GM19351 (cell line): ENCODE measurements at regions not wholly inside any gene's neighbourhood (a gene's known extent, or its start where the extent isn't known, plus 50 kb on each side); places are given as distances from the start of the nearest gene placed in this dataset.
"Not testable (repeated sequence)": the region's sequence is repeated elsewhere in the genome, so short reads cannot be mapped to it uniquely, and the experiment has no call there.

Experiments
- ATAC-seq: cut with Tn5 transposase; IDR thresholded peaks from one replicate; pipeline ENCODE4 v1.9.1; 2021; ENCODE audit warnings: mild to moderate bottlenecking, moderate library complexity; ENCODE audit not compliant: unreplicated experiment

DNA sequence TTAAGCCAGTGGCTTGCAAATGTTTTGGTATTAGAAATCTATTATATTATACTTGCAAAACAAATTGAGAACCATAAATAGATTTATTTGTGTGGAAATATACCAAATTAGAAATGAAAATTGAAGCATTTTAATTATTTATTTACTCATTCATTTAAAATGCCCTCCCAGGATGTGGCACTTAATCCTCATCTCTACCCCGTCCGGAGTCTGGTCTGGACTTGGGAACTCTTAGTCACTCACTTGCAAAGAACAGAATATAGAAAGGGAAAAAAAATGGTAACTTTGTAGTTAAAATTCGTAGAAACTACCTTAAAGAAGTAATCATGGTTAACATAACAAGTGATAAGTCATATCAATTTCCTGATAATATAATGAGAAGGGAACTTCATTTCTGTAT lies 775.9 kb upstream of the INTU start:
- ATAC-seq: no peak

DNA sequence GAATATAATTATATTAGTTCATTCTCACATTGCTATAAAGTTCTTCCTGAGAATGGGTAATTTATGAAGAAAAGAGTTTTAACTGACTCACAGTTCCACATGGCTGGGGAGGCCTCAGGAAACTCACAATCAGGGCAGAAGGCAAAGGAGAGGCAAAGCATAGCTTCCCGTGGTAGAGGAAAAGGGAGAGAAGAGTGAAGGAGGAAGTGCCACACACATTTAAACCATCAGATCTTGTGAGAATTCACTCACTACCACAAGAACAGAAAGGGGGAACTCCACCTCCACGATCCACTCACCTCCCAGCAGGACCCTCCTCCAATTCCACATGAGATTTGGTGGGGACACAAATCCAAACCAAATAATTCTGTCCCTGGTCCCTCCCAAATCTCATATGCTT lies 773.4 kb upstream of the INTU start:
- no peak for ATAC-seq

- no peak for ATAC-seq
These were observed 772.9 kb upstream of the INTU start for GRCh38 chr4:126859872-126860271.

- ATAC-seq: no peak
These were observed 772.4 kb upstream of the INTU start for GRCh38 chr4:126860308-126860707.

DNA sequence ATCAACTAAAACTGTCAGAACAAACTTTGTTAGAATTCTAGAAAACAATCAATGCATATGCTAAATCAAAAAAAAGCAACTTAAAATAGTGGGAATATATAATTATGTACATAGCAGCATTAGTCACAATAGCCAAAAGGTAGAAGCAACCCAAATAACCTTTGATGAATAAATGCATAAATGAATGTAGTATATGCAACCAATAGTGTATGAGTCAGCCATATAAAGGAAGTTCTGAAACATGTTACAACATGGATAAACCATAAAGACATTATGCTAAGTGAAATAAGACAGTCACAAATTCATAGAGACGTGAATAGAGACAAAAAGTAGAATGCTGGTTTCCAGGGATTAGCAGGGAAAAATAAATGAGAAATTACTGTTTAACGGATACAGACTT lies 762.8 kb upstream of the INTU start:
- ATAC-seq: no peak

DNA sequence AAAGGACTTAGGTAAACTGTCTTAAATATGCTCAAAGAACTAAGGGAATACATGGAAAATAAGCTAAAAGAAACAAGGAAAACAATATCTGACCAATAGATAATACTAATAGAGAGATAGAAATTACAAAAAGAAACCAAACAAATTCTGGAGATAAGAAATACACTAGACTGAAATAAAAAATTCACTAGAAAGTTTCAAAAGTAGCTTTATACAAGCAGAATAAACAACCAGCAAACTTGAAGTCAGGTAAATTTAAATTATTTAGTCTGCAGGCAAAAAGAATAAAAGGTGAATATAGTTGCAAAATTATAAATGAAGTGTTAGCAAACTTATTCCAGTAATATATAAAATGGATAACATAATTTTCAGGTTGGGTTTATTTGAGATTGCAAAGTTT lies 760.9 kb upstream of the INTU start:
- no peak for ATAC-seq

DNA sequence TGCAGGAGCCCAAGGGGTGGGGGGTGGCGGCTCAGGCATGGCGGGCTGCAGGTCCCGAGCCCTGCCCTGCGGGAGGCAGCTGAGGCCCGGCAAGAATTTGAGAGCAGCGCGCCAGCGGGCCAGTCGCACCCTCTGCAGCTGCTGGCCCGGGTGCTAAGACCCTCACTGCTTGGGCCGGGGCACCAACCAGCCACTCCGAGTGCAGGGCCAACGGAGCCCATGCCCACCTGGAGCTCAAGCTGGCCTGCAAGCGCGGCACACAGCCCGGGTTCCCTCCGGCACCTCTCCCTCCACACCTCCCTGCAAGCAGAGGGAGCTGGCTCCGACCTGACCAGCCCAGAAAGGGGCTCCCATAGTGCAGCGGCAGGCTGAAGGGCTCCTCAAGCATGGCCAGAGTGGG lies 758.2 kb upstream of the INTU start:
- no peak for ATAC-seq

DNA sequence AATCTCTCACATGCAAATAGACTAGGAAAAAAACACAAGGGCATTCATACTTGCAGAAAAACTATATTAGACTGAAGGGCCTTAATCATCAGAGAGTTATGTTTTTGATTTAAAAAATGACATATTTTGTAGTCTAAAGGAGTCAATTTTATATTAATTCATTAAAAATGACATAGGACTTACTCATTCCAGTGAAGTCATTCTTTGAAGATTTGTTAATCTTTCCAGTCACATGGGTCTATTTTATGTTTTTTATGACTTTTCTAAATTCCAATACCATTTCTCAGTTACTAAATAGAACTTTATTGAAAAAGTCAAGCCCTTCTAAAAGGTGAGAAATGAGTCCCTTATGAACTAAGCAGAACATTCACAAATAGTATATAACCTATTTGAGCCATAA lies 743.8 kb upstream of the INTU start:
- no peak for ATAC-seq

DNA sequence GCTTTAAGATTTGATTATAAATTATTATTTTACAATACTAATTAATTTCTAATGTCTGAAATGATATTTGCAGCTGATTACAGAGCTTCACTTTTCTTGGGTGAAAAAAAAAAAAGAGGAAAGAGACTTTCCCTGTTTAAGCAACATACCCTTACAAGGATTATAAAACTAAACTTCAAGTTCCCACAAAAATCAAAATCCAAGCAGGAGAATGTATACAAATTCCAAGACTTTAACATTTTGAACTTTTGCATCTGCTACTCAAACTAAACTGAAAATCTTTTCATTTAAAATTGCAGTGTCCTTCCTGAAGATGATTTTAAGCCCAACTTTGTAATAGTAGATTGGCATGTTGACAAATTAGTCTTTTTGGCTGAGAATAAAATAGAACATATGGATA lies 742.4 kb upstream of the INTU start:
- ATAC-seq: no peak

GRCh38 chr4:126890994-126891393 lies 741.8 kb upstream of the INTU start:
- ATAC-seq: no peak

- no peak for ATAC-seq
These were observed 737.8 kb upstream of the INTU start for GRCh38 chr4:126894963-126895362.

DNA sequence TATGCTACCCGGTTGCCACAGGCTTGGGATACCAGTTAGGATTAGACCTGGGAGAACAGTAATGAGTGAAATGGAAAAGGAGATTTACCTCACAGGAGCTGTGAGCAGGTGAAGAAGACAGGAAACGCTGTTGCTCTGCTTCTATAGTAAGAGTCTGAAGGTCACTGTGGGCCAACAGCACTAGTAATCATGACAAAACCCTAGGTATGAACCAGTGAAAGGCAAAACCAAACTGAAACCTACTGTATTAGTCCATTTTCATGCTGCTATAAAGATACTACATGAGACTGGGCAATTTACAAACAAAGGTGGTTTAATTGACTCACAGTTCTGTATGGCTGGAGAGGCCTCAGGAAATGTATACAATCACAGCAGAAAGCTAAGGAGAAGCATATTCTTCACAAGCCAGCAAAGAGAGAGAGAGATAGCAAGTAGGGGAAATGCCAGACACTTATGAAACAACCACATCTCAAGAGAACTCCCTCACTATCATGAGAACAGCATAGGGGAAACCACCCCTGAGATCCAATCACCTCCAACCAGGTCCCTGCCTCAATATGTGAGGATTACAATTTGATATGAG lies 736.7 kb upstream of the INTU start:
- no peak for ATAC-seq

GRCh38 chr4:126897038-126897437 lies 735.7 kb upstream of the INTU start:
- no peak for ATAC-seq

DNA sequence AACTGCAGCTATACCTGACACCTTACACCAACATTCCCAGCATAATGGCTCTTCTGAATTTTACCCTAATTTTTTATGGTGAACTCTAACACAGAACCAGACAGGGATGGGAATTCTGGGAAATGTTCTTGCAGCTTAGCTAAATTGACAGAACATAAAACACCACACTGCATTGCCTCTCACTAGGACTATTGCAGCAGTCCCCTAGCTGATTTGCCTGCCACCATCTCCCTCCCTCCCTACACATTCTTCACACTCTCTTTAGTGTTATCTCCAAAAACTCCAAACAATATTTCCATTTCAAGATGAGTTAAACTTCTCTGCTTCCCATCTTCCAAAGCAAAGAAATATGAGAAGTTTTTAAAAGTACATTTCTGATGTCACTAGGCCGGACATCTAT lies 733.9 kb upstream of the INTU start:
- ATAC-seq: no peak

- no peak for ATAC-seq
These were observed 733.4 kb upstream of the INTU start for GRCh38 chr4:126899331-126899801.

- no peak for ATAC-seq
These were observed 726.3 kb upstream of the INTU start for GRCh38 chr4:126906466-126906865.

DNA sequence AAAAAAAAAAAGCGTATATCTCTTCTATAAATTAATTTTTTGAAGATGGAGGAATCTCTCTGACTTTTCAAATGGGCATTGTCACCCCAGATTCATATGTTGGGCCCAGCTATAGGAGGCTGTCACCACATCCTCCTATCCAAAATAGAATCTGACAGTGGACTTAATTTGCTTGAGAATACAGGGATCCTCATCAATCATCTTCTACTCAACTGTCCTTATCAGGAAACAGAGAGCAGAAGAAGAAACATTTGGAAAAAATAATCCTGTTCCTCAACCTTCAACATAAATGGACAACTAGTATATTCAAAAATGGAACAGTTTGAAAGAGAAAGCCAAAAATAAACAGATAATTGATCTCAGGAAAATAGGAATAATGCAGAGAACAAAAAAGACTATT lies 725.4 kb upstream of the INTU start:
- no peak for ATAC-seq

DNA sequence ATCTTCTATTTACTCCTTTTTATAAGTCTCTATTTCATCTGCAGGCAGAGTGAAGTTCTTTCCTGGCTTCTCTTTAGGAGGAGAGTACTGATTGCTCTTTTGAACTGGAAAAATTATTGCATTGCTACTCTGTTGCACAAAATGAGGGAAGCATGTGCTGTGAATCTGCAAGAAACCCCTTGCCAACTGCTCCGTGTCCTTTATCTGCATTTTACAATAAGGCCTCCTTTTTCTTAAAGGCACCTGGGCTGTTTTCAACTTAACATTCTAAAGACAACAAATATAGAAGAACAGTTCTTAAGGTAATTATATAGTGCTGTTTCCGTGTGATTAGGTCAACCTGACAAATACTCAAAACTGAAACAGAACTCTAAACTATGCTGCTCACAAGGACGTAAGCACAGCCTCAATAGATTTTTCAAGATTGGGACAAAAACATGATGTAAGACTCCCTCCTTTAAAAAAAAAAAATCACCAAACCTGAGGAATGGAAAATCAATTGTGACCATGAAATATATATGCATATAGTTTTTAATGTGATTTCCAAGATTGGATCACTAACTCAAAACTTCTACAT lies 716.6 kb upstream of the INTU start:
- no peak for ATAC-seq

DNA sequence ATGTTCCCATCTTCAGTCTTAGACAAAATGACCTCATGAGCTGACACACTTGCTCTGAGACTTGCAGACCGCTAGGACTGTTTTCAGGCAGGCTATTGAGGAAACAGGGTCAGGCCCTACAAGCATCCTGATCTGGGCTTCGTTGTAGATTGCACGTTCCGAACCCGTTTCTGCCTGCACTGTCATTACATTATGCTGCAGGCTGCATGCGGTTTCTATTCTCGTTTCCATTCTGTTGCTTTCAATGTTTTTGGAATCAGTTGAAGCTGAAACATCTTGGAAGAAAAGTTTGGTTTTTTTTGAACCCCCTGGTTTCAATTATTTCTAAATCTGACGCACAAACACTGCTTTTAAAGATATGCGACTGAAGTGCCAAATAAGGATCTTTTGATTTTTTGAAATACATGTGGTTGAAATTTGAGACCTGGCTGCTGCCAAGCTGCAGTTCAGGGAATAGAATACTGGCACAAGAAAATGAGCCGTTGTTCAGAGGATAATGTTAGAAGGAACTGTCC lies 716.1 kb upstream of the INTU start:
- ATAC-seq: no peak

DNA sequence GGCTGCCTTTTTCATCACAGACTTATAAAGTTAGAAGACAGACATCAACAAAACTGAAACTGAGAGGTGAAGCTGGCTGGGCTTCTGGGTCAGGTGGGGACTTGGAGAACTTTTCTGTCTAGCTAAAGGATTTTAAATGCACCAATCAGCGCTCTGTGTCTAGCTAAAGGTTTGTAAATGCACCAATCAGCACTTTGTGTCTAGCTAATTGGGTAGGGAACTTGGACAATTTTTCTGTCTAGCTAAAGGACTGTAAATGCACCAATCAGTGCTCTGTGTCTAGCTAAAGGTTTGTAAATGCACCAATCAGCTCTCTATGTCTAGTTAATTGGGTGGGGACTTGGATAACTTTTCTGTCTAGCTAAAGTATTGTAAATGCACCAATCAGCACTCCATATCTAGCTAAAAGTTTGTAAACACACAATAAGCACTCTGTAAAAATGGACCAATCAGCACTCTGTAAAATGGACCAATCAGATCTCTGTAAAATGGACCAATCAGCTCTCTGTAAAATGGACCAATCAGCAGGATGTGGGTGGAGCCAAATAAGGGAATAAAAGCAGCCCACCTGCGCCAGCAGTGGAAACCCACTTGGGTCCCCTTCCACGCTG lies 710.3 kb upstream of the INTU start:
- ATAC-seq: not testable (repeated sequence)

DNA sequence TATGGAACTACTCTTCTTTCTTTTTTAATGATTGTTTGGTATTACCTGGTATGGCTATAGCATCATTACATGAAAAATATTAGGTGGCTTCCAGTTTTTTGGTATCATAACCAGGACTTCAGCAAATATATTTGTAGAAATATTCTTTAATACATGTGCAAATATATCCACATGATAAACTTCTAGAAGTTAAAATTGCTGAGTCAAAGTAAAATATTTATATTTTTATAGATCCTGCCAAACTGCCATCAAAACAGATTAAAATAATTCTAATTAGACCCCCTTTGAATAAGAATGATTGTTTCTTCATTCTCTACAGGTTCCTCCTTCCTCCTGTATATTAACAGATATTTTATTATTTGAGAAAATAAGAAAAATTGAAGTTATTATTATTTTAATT lies 708.5 kb upstream of the INTU start:
- no peak for ATAC-seq

DNA sequence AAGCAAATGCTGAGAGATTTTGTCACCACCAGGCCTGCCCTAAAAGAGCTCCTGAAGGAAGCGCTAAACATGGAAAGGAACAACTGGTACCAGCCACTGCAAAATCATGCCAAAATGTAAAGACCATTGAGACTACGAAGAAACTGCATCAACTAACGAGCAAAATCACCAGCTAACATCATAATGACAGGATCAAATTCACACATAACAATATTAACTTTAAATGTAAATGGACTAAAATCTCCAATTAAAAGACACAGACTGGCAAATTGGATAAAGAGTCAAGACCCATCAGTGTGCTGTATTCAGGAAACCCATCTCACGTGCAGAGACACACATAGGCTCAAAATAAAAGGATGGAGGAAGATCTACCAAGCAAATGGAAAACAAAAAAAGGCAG lies 702.7 kb upstream of the INTU start:
- not testable (repeated sequence) for ATAC-seq

DNA sequence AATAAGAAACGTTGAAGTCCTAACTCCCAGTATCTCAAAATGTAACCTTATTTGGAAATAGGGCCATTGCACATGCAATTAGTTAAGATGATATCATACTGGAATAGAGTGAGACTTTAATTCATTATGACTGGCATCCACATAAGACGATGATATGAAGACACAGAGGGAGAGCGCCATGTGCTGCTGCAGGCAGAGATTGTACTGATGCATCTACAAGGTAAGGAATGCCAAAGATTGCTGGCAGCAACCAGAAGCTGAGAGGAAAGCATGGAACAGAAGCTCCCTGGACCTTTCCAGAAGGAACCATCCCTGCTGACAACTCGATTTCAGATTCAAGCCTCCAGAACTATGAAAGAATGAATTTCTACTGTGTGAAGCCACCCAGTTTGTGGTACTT lies 697.0 kb upstream of the INTU start:
- ATAC-seq: no peak
